HG03045 (cell line): ENCODE measurements at regions not wholly inside any gene's neighbourhood (a gene's known extent, or its start where the extent isn't known, plus 50 kb on each side); places are given as distances from the start of the nearest gene placed in this dataset.

Experiments used
- ATAC-seq: cut with Tn5 transposase; IDR thresholded peaks from one replicate; pipeline ENCODE4 v1.9.1; 2021; ENCODE audit warnings: mild to moderate bottlenecking, moderate library complexity; ENCODE audit not compliant: unreplicated experiment

GRCh38 chr6:125537090-125537489, 212.3 kb upstream of the HEY2 start:
- ATAC-seq, result no peak

GRCh38 chr6:125539892-125540291, 209.5 kb upstream of the HEY2 start:
- ATAC-seq, result no peak

- no peak for ATAC-seq
Observed at GRCh38 chr6:125544819-125545218, 204.6 kb upstream of the HEY2 start.

- no peak for ATAC-seq
Observed at GRCh38 chr6:125546841-125547251, 202.6 kb upstream of the HEY2 start.

GRCh38 chr6:125547381-125547780, 202.1 kb upstream of the HEY2 start:
- no peak for ATAC-seq

- ATAC-seq, result no peak
Observed at GRCh38 chr6:125549202-125549884, 200.1 kb upstream of the HEY2 start.

GRCh38 chr6:125550892-125551291, 198.5 kb upstream of the HEY2 start:
- ATAC-seq, result no peak

- ATAC-seq, result no peak
Observed at GRCh38 chr6:125552819-125553218, 196.6 kb upstream of the HEY2 start.

GRCh38 chr6:125554456-125554855, 195.0 kb upstream of the HEY2 start:
- no peak for ATAC-seq

GRCh38 chr6:125558241-125558843, 191.1 kb upstream of the HEY2 start:
- ATAC-seq, result no peak

- no peak for ATAC-seq
Observed at GRCh38 chr6:125558907-125559306, 190.5 kb upstream of the HEY2 start.

- no peak for ATAC-seq
Observed at GRCh38 chr6:125562156-125562555, 187.3 kb upstream of the HEY2 start.

GRCh38 chr6:125564941-125565340, 184.5 kb upstream of the HEY2 start:
- no peak for ATAC-seq

- no peak for ATAC-seq
Observed at GRCh38 chr6:125567407-125567806, 182.0 kb upstream of the HEY2 start.

- ATAC-seq, result no peak
Observed at GRCh38 chr6:125568609-125569008, 180.8 kb upstream of the HEY2 start.

GRCh38 chr6:125570526-125570925, 178.9 kb upstream of the HEY2 start:
- ATAC-seq, result no peak

- ATAC-seq, result no peak
Observed at GRCh38 chr6:125571207-125571755, 178.2 kb upstream of the HEY2 start.

GRCh38 chr6:125574604-125575003, 174.8 kb upstream of the HEY2 start:
- no peak for ATAC-seq

- no peak for ATAC-seq
Observed at GRCh38 chr6:125577124-125577662, 172.2 kb upstream of the HEY2 start.

GRCh38 chr6:125584468-125584939, 164.9 kb upstream of the HEY2 start:
- ATAC-seq, result no peak

- no peak for ATAC-seq
Observed at GRCh38 chr6:125585470-125585869, 164.0 kb upstream of the HEY2 start.

- no peak for ATAC-seq
Observed at GRCh38 chr6:125586074-125586473, 163.4 kb upstream of the HEY2 start.
